ENCODE measurements at regions not wholly inside any gene's neighbourhood (a gene's known extent, or its start where the extent isn't known, plus 50 kb on each side); places are given as distances from the start of the nearest gene placed in this dataset.

DNA sequence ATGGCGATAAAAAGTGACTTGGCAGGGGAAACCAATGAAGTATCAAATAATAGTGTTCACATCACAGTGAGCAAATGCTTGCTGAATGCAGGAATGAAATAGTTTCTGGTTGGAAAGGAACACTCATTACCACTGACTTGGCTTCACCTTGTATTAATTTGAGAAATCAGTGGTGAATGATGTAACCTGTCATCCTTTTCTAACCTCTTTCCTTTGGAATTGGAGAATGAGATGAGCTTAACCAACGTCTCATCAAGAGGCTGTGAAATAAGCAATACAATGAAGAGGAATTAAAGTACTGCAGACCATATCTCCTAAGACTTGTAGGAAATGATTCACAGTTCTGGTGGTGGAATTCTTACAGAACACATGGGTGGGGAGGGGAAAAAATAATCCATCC is 192.2 kb downstream of the DMAC1 start:
- H3K9me3 ChIP-seq (ENCODE audit: control insufficient read depth, insufficient read depth, low read depth, low read length) = no peaks in the 10 kb centered on the region

DNA sequence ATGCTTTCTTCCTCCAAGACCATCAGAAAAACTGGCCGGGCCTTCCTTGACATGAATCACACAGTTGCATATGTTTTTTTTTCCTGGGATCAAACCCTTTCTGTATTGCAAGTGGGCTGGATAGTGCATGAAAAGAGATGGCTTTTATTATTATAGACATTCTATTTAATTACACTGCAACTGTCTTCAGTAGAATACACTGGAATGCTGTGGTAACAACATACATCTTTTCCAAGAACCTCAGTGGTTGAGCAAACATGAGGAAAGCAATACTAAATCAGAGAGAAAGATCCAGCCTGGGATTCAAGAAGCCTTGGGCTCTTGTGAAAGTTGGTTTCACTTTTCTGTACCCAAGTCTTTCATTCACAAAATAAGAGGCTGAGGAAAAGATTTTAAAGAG is 193.0 kb downstream of the DMAC1 start:
- Histone ChIP-seq H3K36me3 (ENCODE audit: control insufficient read depth in 2 of 2, insufficient read depth in 1 of 2, low read length in 2 of 2) (no peaks in the 10 kb centered on the region), H3K27ac (ENCODE audit: extremely low read depth, low read depth, low read length) (no peak overlapping the region), H3K4me1 (ENCODE audit: control insufficient read depth, insufficient read depth, low read length) (no peaks in the 10 kb centered on the region), H3K4me3 (ENCODE audit: low read depth, low read length) (no peak overlapping the region), H3K9me3 (ENCODE audit: control insufficient read depth, insufficient read depth, low read depth, low read length) (no peaks in the 10 kb centered on the region)
- ChIA-PET POLR2A (no interaction called here), CTCF (no interaction called here)
- TF ChIP-seq ZNF155 (tag by site-specific recombination; IDR thresholded peaks at IDR 0.05) (no peak), ZNF623 (tag by site-specific recombination; IDR thresholded peaks at IDR 0.05) (no peak), ZNF792 (tag by site-specific recombination; IDR thresholded peaks at IDR 0.05) (no peak), ZBTB21 (tag by site-specific recombination; IDR thresholded peaks at IDR 0.05) (no peak), ZNF658 (tag by site-specific recombination; IDR thresholded peaks at IDR 0.05) (no peak), ZNF37A (tag by site-specific recombination; IDR thresholded peaks at IDR 0.05) (no peak)
- TF ChIP-seq, protein P1, sequence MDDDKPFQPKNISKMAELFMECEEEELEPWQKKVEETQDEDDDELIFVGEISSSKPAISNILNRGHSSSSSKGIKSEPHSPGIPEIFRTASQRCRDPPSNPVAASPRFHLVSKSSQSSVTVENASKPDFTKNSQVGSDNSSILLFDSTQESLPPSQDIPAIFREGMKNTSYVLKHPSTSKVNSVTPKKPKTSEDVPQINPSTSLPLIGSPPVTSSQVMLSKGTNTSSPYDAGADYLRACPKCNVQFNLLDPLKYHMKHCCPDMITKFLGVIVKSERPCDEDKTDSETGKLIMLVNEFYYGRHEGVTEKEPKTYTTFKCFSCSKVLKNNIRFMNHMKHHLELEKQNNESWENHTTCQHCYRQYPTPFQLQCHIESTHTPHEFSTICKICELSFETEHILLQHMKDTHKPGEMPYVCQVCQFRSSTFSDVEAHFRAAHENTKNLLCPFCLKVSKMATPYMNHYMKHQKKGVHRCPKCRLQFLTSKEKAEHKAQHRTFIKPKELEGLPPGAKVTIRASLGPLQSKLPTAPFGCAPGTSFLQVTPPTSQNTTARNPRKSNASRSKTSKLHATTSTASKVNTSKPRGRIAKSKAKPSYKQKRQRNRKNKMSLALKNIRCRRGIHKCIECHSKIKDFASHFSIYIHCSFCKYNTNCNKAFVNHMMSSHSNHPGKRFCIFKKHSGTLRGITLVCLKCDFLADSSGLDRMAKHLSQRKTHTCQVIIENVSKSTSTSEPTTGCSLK (tag by site-specific recombination; IDR thresholded peaks at IDR 0.05) = no peak

More for the DNA sequence above, 192.2 kb downstream of the DMAC1 start:
- ChIA-PET POLR2A (no interaction called here), CTCF (interaction anchor here (0.7 kb wide), 1 partner anchor 12 kb away, joined by 3 read pairs; no protein-coding TSS in a partner anchor)
- no peaks in the 10 kb centered on the region for H3K36me3 ChIP-seq (ENCODE audit: control insufficient read depth in 2 of 2, insufficient read depth in 1 of 2, low read length in 2 of 2)
- H3K4me3 ChIP-seq (ENCODE audit: low read depth, low read length) = no peak overlapping the region
- no peak for TF ChIP-seq ZNF514 (tag by site-specific recombination; IDR thresholded peaks at IDR 0.05)
- TF ChIP-seq, protein P2, sequence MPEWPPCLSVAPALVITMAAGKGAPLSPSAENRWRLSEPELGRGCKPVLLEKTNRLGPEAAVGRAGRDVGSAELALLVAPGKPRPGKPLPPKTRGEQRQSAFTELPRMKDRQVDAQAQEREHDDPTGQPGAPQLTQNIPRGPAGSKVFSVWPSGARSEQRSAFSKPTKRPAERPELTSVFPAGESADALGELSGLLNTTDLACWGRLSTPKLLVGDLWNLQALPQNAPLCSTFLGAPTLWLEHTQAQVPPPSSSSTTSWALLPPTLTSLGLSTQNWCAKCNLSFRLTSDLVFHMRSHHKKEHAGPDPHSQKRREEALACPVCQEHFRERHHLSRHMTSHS (tag by site-specific recombination; IDR thresholded peaks at IDR 0.05) = no peak
- TF ChIP-seq ZNF624 (tag by site-specific recombination; IDR thresholded peaks at IDR 0.05) = no peak
- TF ChIP-seq ZNF623 (tag by site-specific recombination; IDR thresholded peaks at IDR 0.05) = no peak
- TF ChIP-seq, protein P3, sequence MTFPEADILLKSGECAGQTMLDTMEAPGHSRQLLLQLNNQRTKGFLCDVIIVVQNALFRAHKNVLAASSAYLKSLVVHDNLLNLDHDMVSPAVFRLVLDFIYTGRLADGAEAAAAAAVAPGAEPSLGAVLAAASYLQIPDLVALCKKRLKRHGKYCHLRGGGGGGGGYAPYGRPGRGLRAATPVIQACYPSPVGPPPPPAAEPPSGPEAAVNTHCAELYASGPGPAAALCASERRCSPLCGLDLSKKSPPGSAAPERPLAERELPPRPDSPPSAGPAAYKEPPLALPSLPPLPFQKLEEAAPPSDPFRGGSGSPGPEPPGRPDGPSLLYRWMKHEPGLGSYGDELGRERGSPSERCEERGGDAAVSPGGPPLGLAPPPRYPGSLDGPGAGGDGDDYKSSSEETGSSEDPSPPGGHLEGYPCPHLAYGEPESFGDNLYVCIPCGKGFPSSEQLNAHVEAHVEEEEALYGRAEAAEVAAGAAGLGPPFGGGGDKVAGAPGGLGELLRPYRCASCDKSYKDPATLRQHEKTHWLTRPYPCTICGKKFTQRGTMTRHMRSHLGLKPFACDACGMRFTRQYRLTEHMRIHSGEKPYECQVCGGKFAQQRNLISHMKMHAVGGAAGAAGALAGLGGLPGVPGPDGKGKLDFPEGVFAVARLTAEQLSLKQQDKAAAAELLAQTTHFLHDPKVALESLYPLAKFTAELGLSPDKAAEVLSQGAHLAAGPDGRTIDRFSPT (tag by site-specific recombination; IDR thresholded peaks at IDR 0.05) = no peak
- no peak for TF ChIP-seq IKZF3 (tag by site-specific recombination; IDR thresholded peaks at IDR 0.05)
- TF ChIP-seq ZFHX2 (tag by site-specific recombination; conservative IDR thresholded peaks at IDR 0.05) = no peak
- no peak for TF ChIP-seq TCF7L2 (IDR thresholded peaks at IDR 0.05; ENCODE audit: borderline replicate concordance, low read depth, low read length)
- no peak overlapping the region for H3K27ac ChIP-seq (ENCODE audit: extremely low read depth, low read depth, low read length)
- H3K4me1 ChIP-seq (ENCODE audit: control insufficient read depth, insufficient read depth, low read length) = no peaks in the 10 kb centered on the region

DNA sequence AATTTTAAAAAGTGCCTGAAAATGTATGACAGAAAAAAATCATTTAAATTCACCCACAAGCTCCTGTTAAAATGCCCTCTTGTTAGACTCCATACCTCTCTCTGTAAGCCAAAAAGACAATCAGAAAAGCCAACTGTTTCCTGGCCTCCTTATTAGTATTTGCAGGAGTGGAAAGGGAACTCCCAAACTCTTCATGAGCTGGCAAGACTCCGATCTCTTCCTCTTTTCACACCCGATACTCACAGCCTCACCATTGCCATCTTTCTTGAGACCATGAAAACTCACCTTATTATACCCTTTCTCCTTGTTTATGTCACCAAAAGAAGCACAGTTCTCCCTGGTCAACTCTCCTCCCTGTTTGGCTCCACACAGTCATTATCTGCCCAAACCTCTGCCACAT is 197.8 kb downstream of the DMAC1 start:
- ChIA-PET CTCF (interaction anchor here (0.7 kb wide), 1 partner anchor 1293 kb away, joined by 4 read pairs; no protein-coding TSS in a partner anchor), POLR2A (no interaction called here)
- H3K36me3 ChIP-seq (ENCODE audit: control insufficient read depth in 2 of 2, insufficient read depth in 1 of 2, low read length in 2 of 2) = no peaks in the 10 kb centered on the region
- no peaks in the 10 kb centered on the region for H3K9me3 ChIP-seq (ENCODE audit: control insufficient read depth, insufficient read depth, low read depth, low read length)
- H3K27ac ChIP-seq (ENCODE audit: extremely low read depth, low read depth, low read length) = no peak overlapping the region
- no peaks in the 10 kb centered on the region for H3K4me1 ChIP-seq (ENCODE audit: control insufficient read depth, insufficient read depth, low read length)
- TF ChIP-seq ZNF664 (tag by site-specific recombination; IDR thresholded peaks at IDR 0.05) (no peak), ZNF660 (tag by site-specific recombination; IDR thresholded peaks at IDR 0.05) (no peak), ZNF792 (tag by site-specific recombination; IDR thresholded peaks at IDR 0.05) (no peak), TCF7L2 (IDR thresholded peaks at IDR 0.05; ENCODE audit: borderline replicate concordance, low read depth, low read length) (no peak), ZBTB20 (tag by site-specific recombination; IDR thresholded peaks at IDR 0.05) (no peak), YY2 (tag by site-specific recombination; IDR thresholded peaks at IDR 0.05) (no peak), ZBTB48 (tag by site-specific recombination; IDR thresholded peaks at IDR 0.05) (no peak)
- TF ChIP-seq, protein P2 (tag by site-specific recombination; IDR thresholded peaks at IDR 0.05) = no peak
- TF ChIP-seq, protein P4, sequence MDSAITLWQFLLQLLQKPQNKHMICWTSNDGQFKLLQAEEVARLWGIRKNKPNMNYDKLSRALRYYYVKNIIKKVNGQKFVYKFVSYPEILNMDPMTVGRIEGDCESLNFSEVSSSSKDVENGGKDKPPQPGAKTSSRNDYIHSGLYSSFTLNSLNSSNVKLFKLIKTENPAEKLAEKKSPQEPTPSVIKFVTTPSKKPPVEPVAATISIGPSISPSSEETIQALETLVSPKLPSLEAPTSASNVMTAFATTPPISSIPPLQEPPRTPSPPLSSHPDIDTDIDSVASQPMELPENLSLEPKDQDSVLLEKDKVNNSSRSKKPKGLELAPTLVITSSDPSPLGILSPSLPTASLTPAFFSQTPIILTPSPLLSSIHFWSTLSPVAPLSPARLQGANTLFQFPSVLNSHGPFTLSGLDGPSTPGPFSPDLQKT (IDR thresholded peaks at IDR 0.05; ENCODE audit: borderline replicate concordance, low read depth, low read length) = no peak
- H3K4me3 ChIP-seq (ENCODE audit: low read depth, low read length) = no peak overlapping the region

All from HEK293 (cell line).